GM23338 (cell line): ENCODE measurements at regions not wholly inside any gene's neighbourhood (a gene's known extent, or its start where the extent isn't known, plus 50 kb on each side); places are given as distances from the start of the nearest gene placed in this dataset.

Source experiments
- ATAC-seq: fragments of 200-7000 bp; cut with Tn5 transposase; 3 replicates; pipeline ENCODE4 v1.9.1; 2020
- DNase-seq: peaks from one replicate; pipeline ENCODE4 v3.0.0-alpha.2; 2015; ENCODE audit warnings: low spot score
- H2AFZ ChIP-seq: fragments of 200-600 bp; sonication (generic); 2 replicates; pipeline ENCODE4 v1.8.0; 2016; ENCODE audit warnings: antibody characterized with exemption, mild to moderate bottlenecking, moderate library complexity
- H3F3A ChIP-seq: fragments of 200-600 bp; sonication (generic); replicated peaks from 2 replicates; pipeline ENCODE4 v1.8.0; 2017; ENCODE audit warnings: antibody characterized with exemption, mixed run types, low read depth
- H3K27ac ChIP-seq: fragments of 200-600 bp; sonication (generic); 2 replicates; pipeline ENCODE4 v1.6.1; 2016; ENCODE audit warnings: low read depth
- H3K27me3 ChIP-seq: fragments of 200-600 bp; sonication (generic); 2 replicates; pipeline ENCODE4 v1.8.0; 2016; ENCODE audit warnings: mild to moderate bottlenecking, mixed run types, moderate library complexity; ENCODE audit not compliant: insufficient read depth
- H3K36me3 ChIP-seq: fragments of 200-600 bp; sonication (generic); 2 replicates; pipeline ENCODE4 v1.8.0; 2016; ENCODE audit warnings: mild to moderate bottlenecking; ENCODE audit not compliant: insufficient read depth
- H3K4me1 ChIP-seq: fragments of 200-600 bp; sonication (generic); 2 replicates; pipeline ENCODE4 v1.8.0; 2016; ENCODE audit warnings: mild to moderate bottlenecking, moderate library complexity; ENCODE audit not compliant: insufficient read depth
- H3K4me2 ChIP-seq: fragments of 200-600 bp; sonication (generic); 2 replicates; pipeline ENCODE4 v1.7.1; 2017; ENCODE audit warnings: mixed run types
- H3K4me3 ChIP-seq: fragments of 200-600 bp; sonication (generic); 2 replicates; pipeline ENCODE4 v1.6.1; 2016; ENCODE audit warnings: mixed run types
- H3K79me2 ChIP-seq: fragments of 200-600 bp; sonication (generic); replicated peaks from 2 replicates; pipeline ENCODE4 v1.8.0; 2017; ENCODE audit warnings: mild to moderate bottlenecking; ENCODE audit not compliant: insufficient read depth
- H3K9me2 ChIP-seq: fragments of 200-600 bp; sonication (generic); 2 replicates; pipeline ENCODE4 v1.8.0; 2017; ENCODE audit not compliant: insufficient read depth
- H4K20me1 ChIP-seq: fragments of 200-600 bp; sonication (generic); replicated peaks from 2 replicates; pipeline ENCODE4 v1.8.0; 2017; ENCODE audit warnings: mild to moderate bottlenecking; ENCODE audit not compliant: insufficient read depth
- H3K27ac Mint-ChIP-seq: 2 replicates; pipeline ENCODE4 v1.8.0; 2020; ENCODE audit warnings: inconsistent platforms, mild to moderate bottlenecking, moderate library complexity, mixed read lengths
- H3K27me3 Mint-ChIP-seq: 3 replicates; pipeline ENCODE4 v1.8.0; 2022; ENCODE audit warnings: low read depth, mild to moderate bottlenecking, moderate library complexity, mixed read lengths, inconsistent platforms; ENCODE audit not compliant: insufficient read depth, poor library complexity
- H3K36me3 Mint-ChIP-seq: 3 replicates; pipeline ENCODE4 v1.8.0; 2021; ENCODE audit warnings: low read depth, mild to moderate bottlenecking, inconsistent platforms, moderate library complexity, mixed read lengths
- H3K4me1 Mint-ChIP-seq: 3 replicates; pipeline ENCODE4 v1.8.0; 2020; ENCODE audit warnings: mild to moderate bottlenecking, inconsistent platforms, mixed read lengths
- H3K4me3 Mint-ChIP-seq: 3 replicates; pipeline ENCODE4 v1.8.0; 2021; ENCODE audit warnings: moderate library complexity, mild to moderate bottlenecking, inconsistent platforms, mixed read lengths
- H3K9me3 Mint-ChIP-seq: 3 replicates; pipeline ENCODE4 v1.8.0; 2020; ENCODE audit warnings: moderate library complexity, mild to moderate bottlenecking, inconsistent platforms, mixed read lengths
- ETS1 ChIP-seq: IDR thresholded peaks from 2 replicates; pipeline ENCODE4 v1.6.1; 2016; ENCODE audit warnings: antibody characterized with exemption
- EZH2phosphoT487 ChIP-seq: fragments of 200-600 bp; sonication (generic); IDR thresholded peaks from one replicate; pipeline ENCODE4 v1.8.1; 2018; ENCODE audit warnings: antibody characterized with exemption; ENCODE audit not compliant: unreplicated experiment
- NANOG ChIP-seq: IDR thresholded peaks from 2 replicates; pipeline ENCODE4 v1.6.1; 2016; ENCODE audit warnings: antibody characterized with exemption, borderline replicate concordance
- REST ChIP-seq: IDR thresholded peaks from one replicate; pipeline ENCODE4 v1.6.1; 2018; ENCODE audit warnings: antibody characterized with exemption; ENCODE audit not compliant: unreplicated experiment
- ZNF331 ChIP-seq: fragments of 250-450 bp; sonication (Bioruptor Pico); IDR thresholded peaks from 2 replicates; pipeline ENCODE4 v1.5.0; 2020; ENCODE audit warnings: low read depth, mild to moderate bottlenecking, moderate library complexity
- TF ChIP-seq, protein P1 (sequence below): fragments of 250-450 bp; sonication (Bioruptor Pico); IDR thresholded peaks from 2 replicates; pipeline ENCODE4 v1.5.0; 2020; ENCODE audit warnings: mild to moderate bottlenecking, moderate library complexity

GRCh38 chr17:77905266-77905665 lies 53.2 kb upstream of the TNRC6C start (continued):
- no peak for TF ChIP-seq ETS1
- TF ChIP-seq NANOG: no peak
- TF ChIP-seq EZH2phosphoT487: no peak
- no peak for TF ChIP-seq ZNF331

DNA sequence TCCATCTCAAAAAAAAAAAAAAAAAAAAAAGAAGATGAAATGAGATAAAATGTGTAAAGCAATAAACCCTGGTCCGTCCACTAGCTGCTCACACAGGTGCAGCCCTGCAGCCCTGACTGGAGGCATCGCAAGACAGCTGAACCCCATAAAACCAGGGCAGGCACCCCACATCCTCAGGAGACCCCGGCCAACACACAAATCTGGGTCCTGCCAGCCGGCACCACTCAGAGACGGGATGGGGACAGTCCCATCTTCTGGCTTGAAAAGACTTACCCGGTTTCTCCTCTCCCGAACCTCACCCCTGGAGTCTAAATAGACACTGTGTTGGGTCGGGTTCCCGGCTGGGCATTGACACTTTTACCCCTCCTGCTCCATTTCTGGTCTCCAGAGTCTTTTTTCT lies 52.7 kb upstream of the TNRC6C start:
- peaks cover 19% of the 10 kb centered on the region for H3K4me1 Mint-ChIP-seq
- H3K36me3 Mint-ChIP-seq: no peaks in the 10 kb centered on the region
- Histone ChIP-seq H3K27me3 (no peaks in the 10 kb centered on the region), H3K4me2 (no peak overlapping the region), H3K4me3 (no peak overlapping the region), H3K9me2 (0 out of 2 replicates have a peak, but pooled peaks cover 4% of the 10 kb centered on the region), H3K27ac (no peak overlapping the region), H2AFZ (no peak overlapping the region), H3K79me2 (no peaks in the 10 kb centered on the region), H3K36me3 (no peaks in the 10 kb centered on the region), H3F3A (no peaks in the 10 kb centered on the region), H4K20me1 (no peaks in the 10 kb centered on the region), H3K4me1 (peaks cover 4% of the 10 kb centered on the region)
- DNase-seq (no peak), ATAC-seq (no peak)
- H3K27ac Mint-ChIP-seq: no peak overlapping the region
- no peaks in the 10 kb centered on the region; the same call in 1 of the 3 replicates for H3K9me3 Mint-ChIP-seq
- H3K27me3 Mint-ChIP-seq: peaks cover 11% of the 10 kb centered on the region
- no peak for TF ChIP-seq ETS1
- TF ChIP-seq, protein P1, sequence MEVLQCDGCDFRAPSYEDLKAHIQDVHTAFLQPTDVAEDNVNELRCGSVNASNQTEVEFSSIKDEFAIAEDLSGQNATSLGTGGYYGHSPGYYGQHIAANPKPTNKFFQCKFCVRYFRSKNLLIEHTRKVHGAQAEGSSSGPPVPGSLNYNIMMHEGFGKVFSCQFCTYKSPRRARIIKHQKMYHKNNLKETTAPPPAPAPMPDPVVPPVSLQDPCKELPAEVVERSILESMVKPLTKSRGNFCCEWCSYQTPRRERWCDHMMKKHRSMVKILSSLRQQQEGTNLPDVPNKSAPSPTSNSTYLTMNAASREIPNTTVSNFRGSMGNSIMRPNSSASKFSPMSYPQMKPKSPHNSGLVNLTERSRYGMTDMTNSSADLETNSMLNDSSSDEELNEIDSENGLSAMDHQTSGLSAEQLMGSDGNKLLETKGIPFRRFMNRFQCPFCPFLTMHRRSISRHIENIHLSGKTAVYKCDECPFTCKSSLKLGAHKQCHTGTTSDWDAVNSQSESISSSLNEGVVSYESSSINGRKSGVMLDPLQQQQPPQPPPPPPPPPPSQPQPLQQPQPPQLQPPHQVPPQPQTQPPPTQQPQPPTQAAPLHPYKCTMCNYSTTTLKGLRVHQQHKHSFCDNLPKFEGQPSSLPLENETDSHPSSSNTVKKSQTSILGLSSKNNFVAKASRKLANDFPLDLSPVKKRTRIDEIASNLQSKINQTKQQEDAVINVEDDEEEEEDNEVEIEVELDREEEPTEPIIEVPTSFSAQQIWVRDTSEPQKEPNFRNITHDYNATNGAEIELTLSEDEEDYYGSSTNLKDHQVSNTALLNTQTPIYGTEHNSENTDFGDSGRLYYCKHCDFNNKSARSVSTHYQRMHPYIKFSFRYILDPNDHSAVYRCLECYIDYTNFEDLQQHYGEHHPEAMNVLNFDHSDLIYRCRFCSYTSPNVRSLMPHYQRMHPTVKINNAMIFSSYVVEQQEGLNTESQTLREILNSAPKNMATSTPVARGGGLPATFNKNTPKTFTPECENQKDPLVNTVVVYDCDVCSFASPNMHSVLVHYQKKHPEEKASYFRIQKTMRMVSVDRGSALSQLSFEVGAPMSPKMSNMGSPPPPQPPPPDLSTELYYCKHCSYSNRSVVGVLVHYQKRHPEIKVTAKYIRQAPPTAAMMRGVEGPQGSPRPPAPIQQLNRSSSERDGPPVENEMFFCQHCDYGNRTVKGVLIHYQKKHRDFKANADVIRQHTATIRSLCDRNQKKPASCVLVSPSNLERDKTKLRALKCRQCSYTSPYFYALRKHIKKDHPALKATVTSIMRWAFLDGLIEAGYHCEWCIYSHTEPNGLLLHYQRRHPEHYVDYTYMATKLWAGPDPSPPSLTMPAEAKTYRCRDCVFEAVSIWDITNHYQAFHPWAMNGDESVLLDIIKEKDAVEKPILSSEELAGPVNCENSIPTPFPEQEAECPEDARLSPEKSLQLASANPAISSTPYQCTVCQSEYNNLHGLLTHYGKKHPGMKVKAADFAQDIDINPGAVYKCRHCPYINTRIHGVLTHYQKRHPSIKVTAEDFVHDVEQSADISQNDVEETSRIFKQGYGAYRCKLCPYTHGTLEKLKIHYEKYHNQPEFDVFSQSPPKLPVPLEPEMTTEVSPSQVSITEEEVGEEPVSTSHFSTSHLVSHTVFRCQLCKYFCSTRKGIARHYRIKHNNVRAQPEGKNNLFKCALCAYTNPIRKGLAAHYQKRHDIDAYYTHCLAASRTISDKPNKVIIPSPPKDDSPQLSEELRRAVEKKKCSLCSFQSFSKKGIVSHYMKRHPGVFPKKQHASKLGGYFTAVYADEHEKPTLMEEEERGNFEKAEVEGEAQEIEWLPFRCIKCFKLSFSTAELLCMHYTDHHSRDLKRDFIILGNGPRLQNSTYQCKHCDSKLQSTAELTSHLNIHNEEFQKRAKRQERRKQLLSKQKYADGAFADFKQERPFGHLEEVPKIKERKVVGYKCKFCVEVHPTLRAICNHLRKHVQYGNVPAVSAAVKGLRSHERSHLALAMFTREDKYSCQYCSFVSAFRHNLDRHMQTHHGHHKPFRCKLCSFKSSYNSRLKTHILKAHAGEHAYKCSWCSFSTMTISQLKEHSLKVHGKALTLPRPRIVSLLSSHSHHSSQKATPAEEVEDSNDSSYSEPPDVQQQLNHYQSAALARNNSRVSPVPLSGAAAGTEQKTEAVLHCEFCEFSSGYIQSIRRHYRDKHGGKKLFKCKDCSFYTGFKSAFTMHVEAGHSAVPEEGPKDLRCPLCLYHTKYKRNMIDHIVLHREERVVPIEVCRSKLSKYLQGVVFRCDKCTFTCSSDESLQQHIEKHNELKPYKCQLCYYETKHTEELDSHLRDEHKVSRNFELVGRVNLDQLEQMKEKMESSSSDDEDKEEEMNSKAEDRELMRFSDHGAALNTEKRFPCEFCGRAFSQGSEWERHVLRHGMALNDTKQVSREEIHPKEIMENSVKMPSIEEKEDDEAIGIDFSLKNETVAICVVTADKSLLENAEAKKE (CRISPR knock-in tag): no peak
- TF ChIP-seq REST: no peak
- no peak overlapping the region for H3K4me3 Mint-ChIP-seq
